Head of caudate nucleus (tissue), 42 donors: ENCODE measurements at regions not wholly inside any gene's neighbourhood (a gene's known extent, or its start where the extent isn't known, plus 50 kb on each side); places are given as distances from the start of the nearest gene placed in this dataset.
"Not testable (repeated sequence)": the region's sequence is repeated elsewhere in the genome, so short reads cannot be mapped to it uniquely, and the experiment has no call there.

Experiments used
- DNase-seq, 42 donors: peaks; one replicate each; pipeline versions ENCODE4 v3.0.0 to v3.0.0-alpha.2; 2020 to 2021; ENCODE audit warnings: mixed read lengths in 7 of 42
- intact Hi-C: fragments of 100-400 bp; cut with DNase I; formaldehyde crosslinking; loops from one replicate; pipeline ENCODE4 v1.15.0; 2022

DNA sequence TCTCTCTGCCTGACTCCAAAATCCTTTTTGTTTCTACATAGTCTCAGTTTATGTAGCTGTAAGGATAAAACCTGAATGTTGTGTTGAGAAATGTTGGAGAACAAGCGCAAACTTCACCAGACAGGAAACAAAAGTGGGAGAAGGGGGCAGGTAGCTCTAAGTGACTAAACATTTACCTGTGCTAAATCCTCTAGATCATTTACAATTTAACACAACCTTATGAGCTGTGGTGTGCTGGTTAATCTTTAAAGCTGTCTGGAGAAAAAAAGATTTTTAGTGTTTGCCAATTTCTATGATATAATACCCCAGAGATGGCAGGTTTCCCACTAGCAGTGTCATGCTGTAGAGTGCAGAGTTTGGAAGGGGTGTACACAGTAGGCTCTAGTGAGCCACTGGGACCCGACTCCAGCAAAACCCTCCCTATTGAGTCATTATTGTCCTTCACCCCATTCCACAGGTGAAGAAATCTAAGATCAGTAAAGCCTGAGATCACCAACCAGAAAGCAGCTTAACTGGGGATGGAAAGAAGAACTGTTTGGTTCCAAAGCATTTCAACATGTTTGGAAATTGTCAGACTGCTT lies 992.0 kb downstream of the DCDC2C start:
- intact Hi-C loops, result no loop called here
- no peak for DNase-seq

GRCh38 chr2:4715065-4715464 lies 977.1 kb upstream of the SOX11 start:
- intact Hi-C loops, result no loop called here
- DNase-seq, result no peak

DNA sequence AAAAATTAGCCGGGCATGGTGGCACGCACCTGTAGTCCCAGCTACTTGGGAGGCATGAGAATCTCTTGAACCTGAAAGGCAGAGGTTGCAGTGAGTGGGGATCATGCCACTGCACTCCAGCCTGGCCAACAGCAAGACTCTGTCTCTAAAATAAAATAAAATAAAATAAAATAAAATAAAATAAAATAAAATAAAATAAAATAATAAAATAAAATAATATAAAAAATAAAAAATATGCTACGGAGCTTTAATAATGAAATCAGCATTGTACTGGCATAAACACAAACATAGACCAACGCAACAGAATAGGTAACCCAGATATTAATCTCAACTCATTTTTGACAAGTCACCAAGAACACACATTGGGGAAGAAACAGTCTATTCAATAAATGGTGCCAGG lies 973.4 kb upstream of the SOX11 start:
- no peak for DNase-seq
- intact Hi-C loops, result no loop called here

GRCh38 chr2:4725618-4726017 lies 966.6 kb upstream of the SOX11 start:
- DNase-seq, result no peak
- intact Hi-C loops, result no loop called here

GRCh38 chr2:4732560-4732959 lies 959.6 kb upstream of the SOX11 start:
- intact Hi-C loops, result no loop called here
- DNase-seq, result no peak

DNA sequence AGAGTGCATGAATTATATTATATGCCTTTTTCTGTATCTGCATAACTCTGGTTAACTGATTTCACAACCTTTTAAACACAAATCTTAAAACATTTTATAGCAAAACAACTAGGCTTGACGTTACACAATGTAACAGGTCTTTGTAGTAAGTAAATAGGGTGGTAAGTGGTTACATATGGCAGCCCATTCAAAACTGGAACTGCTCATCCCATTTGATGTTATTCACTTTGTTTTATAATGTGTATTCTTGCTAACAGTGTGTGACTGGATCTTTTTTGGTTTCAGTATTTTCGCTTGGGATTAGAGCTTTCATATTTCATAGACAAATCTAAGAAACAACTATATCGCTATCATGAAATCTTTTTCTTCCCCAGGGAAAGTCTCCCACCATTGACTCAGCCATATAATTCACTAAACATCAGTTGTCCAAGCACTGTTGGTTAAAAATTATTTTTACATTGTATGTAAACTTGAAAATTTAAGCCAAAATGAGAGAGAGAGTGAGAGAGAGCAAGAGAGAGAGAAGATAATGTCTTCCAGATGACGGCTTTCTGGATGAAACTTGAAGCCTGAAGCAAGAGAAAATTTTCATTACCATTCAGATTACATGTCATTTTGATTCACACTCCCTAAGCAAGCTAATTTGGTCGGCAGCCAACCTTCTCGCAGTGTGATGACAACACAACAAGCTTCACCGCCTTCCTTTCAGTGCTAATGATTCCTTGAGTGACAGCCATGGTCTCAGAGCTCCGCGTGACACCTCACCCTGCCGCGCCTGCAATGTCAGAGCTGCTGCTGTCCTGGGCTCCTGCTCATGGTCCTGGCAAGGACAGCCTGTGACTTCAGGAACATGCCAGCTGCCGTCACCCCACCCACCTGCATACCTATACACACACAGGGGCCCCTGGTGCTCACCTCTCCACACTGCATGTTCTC lies 946.9 kb upstream of the SOX11 start:
- peak; percentile 6 to 86 (median 45) for DNase-seq

DNA sequence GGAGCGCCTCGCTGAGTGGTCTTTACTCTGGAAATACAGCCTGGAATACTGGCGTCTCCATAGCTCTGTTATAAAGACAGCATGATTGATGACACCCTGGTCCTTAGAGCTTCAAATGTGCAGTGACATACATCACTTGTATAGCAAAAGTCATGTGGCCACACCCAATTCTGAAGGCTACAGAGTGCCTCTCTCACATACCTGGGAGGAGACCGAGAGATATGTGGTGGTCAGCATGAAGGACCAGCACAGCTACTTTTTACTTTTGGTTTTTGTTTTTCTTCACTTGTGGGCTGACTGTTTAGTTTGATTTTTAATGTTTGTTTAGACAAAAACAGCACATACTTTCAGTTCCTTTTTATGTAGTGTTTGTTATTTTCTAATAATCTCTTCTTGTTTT lies 938.5 kb upstream of the SOX11 start:
- intact Hi-C loops, result no loop called here
- DNase-seq, result no peak

More for the DNA sequence above, 946.9 kb upstream of the SOX11 start:
- intact Hi-C loops, result no loop called here

GRCh38 chr2:4762951-4763376 lies 929.2 kb upstream of the SOX11 start:
- peak in 25 of 42 donors; percentile 5 to 61 (median 23) for DNase-seq
- intact Hi-C loops, result no loop called here

GRCh38 chr2:4765787-4766530 lies 926.2 kb upstream of the SOX11 start:
- DNase-seq, result no peak
- intact Hi-C loops, result no loop called here

DNA sequence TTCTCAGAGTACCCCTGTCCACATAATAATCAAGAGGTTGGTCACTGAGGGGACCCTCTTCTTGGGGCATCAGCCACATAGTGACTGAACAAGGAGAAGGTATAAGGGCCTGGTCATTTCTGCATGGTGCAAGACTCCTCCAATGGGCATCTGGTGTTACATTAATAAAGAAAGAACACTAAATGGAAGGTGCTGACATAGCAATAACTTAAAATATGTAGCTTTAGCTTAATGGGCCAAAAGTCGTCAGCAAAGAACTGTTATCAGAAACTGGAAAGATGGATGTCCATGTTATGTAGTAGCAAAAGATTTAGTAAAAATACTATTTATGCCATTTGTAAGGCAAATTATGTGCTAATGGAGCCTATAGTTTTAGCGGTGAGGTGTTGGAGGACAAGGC lies 916.5 kb upstream of the SOX11 start:
- no peak for DNase-seq
- intact Hi-C loops, result no loop called here

DNA sequence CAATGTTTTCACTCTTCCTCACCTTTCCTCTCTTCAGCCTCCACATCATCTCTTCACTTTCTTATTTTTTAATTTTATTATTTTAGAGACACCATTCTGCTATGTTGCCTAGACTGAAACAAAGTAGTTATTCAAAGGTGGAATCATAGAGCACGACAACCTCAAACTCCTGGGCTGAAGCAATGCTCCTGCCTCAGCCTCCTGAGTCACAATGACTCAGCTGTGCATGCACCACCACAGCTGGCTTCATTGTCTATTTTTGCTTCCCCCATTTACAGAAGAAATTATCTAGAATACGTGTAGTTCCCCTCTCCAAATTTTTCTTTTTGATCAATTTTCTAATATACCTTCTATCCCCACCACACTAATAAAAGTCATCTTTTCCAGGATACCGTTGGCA lies 911.5 kb upstream of the SOX11 start:
- intact Hi-C loops, result no loop called here
- DNase-seq, result no peak

- intact Hi-C loops, result no loop called here
- DNase-seq, result no peak
Measured at GRCh38 chr2:4782647-4783046, 909.5 kb upstream of the SOX11 start.

DNA sequence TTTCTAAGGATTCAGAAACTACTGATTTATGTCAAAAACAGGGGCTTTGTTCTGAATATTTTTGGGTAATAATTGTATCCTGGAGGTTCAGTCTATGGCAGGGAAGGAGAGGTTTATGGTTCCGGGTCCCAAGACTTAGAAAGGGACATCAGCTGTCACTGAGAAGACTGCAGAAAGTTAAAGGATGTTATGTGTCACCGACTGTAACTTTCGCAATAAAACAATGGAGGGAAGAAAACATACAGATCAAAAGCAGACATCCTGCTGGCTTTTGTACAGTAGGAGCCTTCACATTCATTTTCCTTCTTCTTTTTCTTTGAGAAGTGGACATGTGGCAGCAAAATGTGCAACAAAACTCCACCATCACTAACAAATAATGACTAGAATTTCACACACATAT lies 900.7 kb upstream of the SOX11 start:
- DNase-seq, result no peak
- intact Hi-C loops, result no loop called here

- no peak for DNase-seq
- intact Hi-C loops, result no loop called here
Measured at GRCh38 chr2:4792126-4792525, 900.1 kb upstream of the SOX11 start.

DNA sequence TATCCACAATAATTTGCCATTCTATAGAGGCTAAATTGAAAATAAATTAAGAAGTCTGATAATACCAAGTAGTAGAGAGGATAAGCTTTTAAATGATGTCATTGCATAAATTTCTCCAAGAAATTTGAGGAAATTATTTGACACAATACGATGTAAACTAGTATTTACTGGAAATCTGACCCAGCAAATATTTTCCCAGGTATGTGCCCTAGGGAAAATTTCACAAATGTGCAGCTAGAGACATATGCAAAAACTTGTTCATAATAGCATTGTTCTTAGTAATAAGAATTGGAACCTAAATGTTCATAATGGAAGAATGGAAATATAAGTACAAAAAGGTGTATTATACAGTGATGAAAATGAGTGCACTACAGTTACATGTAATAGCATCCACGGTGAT lies 888.8 kb upstream of the SOX11 start:
- no peak for DNase-seq
- intact Hi-C loops, result no loop called here

- intact Hi-C loops, DNase-seq: not testable (repeated sequence)
Measured at GRCh38 chr2:4814137-4814536, 878.0 kb upstream of the SOX11 start.

- DNase-seq, result no peak
- intact Hi-C loops, result no loop called here
Measured at GRCh38 chr2:4827836-4828235, 864.3 kb upstream of the SOX11 start.

GRCh38 chr2:4828682-4829374 lies 863.4 kb upstream of the SOX11 start:
- intact Hi-C loops, result no loop called here
- DNase-seq, result peak in 9 of 42 donors; percentile 14 to 49 (median 33)

GRCh38 chr2:4831751-4832150 lies 860.4 kb upstream of the SOX11 start:
- intact Hi-C loops, result no loop called here
- DNase-seq, result no peak
